ENCODE measurements at regions not wholly inside any gene's neighbourhood (a gene's known extent, or its start where the extent isn't known, plus 50 kb on each side); places are given as distances from the start of the nearest gene placed in this dataset.

DNA sequence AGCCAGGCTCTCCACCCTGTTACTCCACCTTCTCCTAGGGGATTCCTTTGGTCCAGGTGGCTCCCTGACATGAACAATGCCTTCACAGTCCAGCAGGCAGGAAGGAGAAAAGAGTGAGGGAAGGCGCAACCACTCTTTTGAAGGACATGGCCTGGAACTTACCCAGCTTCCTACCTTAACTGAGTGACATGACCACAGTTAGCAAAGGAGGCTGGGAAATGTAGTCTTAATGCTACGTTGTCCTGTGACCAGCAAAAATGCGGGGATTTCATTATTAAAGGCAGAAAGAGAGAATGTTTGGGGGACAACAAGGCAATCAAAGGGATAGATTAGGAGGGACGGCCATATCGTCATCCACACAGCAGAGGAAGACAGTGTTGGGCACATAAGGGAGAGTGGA is 100.3 kb upstream of the ERCC6L2 start:
- no peak overlapping the region; the same call in 1 of the 2 replicates for H4K5ac ChIP-seq (ENCODE audit: low read depth, low read length)
- H2BK120ac ChIP-seq (ENCODE audit: low read depth, low read length), result no peak overlapping the region
- no peak overlapping the region for H3K4me3 ChIP-seq (ENCODE audit: insufficient read depth, low read depth, low read length)
- CTCF ChIA-PET, result no interaction called here
- POLR2A ChIA-PET (ENCODE audit: unreplicated experiment), result no interaction called here
- no peak overlapping the region for H3K56ac ChIP-seq (ENCODE audit: extremely low read depth, insufficient read depth, low read length)
- no peak overlapping the region for H4K8ac ChIP-seq (ENCODE audit: low read depth in 2 of 2, low read length in 2 of 2)
- H3K27me3 ChIP-seq (ENCODE audit: control insufficient read depth, insufficient read depth, low read length), result peaks cover 24% of the 10 kb centered on the region
- ATAC-seq (ENCODE audit: low read depth) (no peak), DNase-seq (no peak)
- no peak overlapping the region for H3K4ac ChIP-seq (ENCODE audit: low read depth, low read length)
- H3K79me1 ChIP-seq (ENCODE audit: low read depth in 1 of 2, low read length in 2 of 2), result no peaks in the 10 kb centered on the region
- no peak overlapping the region for H3K23ac ChIP-seq (ENCODE audit: low read depth, low read length)
- H2BK20ac ChIP-seq (ENCODE audit: low read depth, low read length), result no peak overlapping the region
- no peaks in the 10 kb centered on the region for H3K36me3 ChIP-seq (ENCODE audit: control insufficient read depth, insufficient read depth, low read length)
- H3K27ac ChIP-seq (ENCODE audit: insufficient read depth, low read length), result no peak overlapping the region
- H3K4me1 ChIP-seq (ENCODE audit: control insufficient read depth, insufficient read depth, low read length), result peaks cover 30% of the 10 kb centered on the region
- intact Hi-C loops (cut with micrococcal nuclease), result no loop called here
- WGBS, 2 experiments (ENCODE audit: extremely low coverage in 2 of 2, insufficient read length in 1 of 2), result 90% methylated on average over 3 of the region's 5 CpGs; no CpG with 5 or more reads in 1 of the 2 experiments
- no peak overlapping the region for H3K4me2 ChIP-seq (ENCODE audit: low read depth, low read length)
- no peak overlapping the region for H2BK5ac ChIP-seq (ENCODE audit: low read depth, low read length, poor library complexity, severe bottlenecking)
- dilution Hi-C loops (cut with HindIII; ENCODE audit: low sequenced_read_pairs, unreplicated experiment), result no loop called here
- no peaks in the 10 kb centered on the region for H4K20me1 ChIP-seq (ENCODE audit: insufficient read depth, low read length)
- no peaks in the 10 kb centered on the region for H3K9me3 ChIP-seq (ENCODE audit: control insufficient read depth, insufficient read depth, low read length)
- peak overlapping the region; percentile 20; the same call in 1 of the 2 replicates for H3K18ac ChIP-seq (ENCODE audit: low read depth, low read length)
- H2AFZ ChIP-seq (replicated peaks; ENCODE audit: low read length, poor library complexity), result no peak overlapping the region
- no TSS peak for BruUV-seq (replicated peaks)
- in situ Hi-C loops (cut with MboI; ENCODE audit: low sequenced_read_pairs), result no loop called here
- TF ChIP-seq RFX5 (IDR thresholded peaks at IDR 0.05; ENCODE audit: low read depth, low read length) (no peak), MAZ (IDR thresholded peaks at IDR 0.05; ENCODE audit: borderline replicate concordance, low read depth, low read length) (no peak), CHD1 (IDR thresholded peaks at IDR 0.05; ENCODE audit: low read depth, low read length) (no peak), MAFK (IDR thresholded peaks at IDR 0.05; ENCODE audit: low read depth, low read length) (no peak), FOS (IDR thresholded peaks at IDR 0.05; ENCODE audit: low read depth, low read length) (no peak), POLR2A (IDR thresholded peaks at IDR 0.05; ENCODE audit: low read depth, low read length) (no peak), MXI1 (IDR thresholded peaks at IDR 0.05; ENCODE audit: borderline replicate concordance, low read depth, low read length) (no peak), SMC3 (IDR thresholded peaks at IDR 0.05; ENCODE audit: low read depth, low read length) (no peak), NFE2L2 (IDR thresholded peaks at IDR 0.05; ENCODE audit: low read depth, low read length) (no peak), BHLHE40 (IDR thresholded peaks at IDR 0.05; ENCODE audit: low read depth, low read length) (no peak)
- TF ChIP-seq, protein P1, sequence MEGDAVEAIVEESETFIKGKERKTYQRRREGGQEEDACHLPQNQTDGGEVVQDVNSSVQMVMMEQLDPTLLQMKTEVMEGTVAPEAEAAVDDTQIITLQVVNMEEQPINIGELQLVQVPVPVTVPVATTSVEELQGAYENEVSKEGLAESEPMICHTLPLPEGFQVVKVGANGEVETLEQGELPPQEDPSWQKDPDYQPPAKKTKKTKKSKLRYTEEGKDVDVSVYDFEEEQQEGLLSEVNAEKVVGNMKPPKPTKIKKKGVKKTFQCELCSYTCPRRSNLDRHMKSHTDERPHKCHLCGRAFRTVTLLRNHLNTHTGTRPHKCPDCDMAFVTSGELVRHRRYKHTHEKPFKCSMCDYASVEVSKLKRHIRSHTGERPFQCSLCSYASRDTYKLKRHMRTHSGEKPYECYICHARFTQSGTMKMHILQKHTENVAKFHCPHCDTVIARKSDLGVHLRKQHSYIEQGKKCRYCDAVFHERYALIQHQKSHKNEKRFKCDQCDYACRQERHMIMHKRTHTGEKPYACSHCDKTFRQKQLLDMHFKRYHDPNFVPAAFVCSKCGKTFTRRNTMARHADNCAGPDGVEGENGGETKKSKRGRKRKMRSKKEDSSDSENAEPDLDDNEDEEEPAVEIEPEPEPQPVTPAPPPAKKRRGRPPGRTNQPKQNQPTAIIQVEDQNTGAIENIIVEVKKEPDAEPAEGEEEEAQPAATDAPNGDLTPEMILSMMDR (conservative IDR thresholded peaks at IDR 0.05; ENCODE audit: low read depth, low read length), result no peak
- TF ChIP-seq, protein P2, sequence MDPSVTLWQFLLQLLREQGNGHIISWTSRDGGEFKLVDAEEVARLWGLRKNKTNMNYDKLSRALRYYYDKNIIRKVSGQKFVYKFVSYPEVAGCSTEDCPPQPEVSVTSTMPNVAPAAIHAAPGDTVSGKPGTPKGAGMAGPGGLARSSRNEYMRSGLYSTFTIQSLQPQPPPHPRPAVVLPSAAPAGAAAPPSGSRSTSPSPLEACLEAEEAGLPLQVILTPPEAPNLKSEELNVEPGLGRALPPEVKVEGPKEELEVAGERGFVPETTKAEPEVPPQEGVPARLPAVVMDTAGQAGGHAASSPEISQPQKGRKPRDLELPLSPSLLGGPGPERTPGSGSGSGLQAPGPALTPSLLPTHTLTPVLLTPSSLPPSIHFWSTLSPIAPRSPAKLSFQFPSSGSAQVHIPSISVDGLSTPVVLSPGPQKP (IDR thresholded peaks at IDR 0.05; ENCODE audit: borderline replicate concordance, low read depth, low read length), result no peak
- H3K14ac ChIP-seq (replicated peaks; ENCODE audit: low read depth, low read length), result no peak overlapping the region
- no peak overlapping the region for H3K9ac ChIP-seq (ENCODE audit: low read depth, low read length)
- H2BK15ac ChIP-seq (ENCODE audit: low read depth, low read length), result no peak overlapping the region
- H4K91ac ChIP-seq (ENCODE audit: insufficient read depth, low read depth, low read length), result no peak overlapping the region
- H2AK5ac ChIP-seq (ENCODE audit: low read depth, low read length), result peak overlapping the region; percentile 10; the same call in 1 of the 2 replicates
- no peak overlapping the region for H2AK9ac ChIP-seq (replicated peaks; ENCODE audit: low read depth, low read length, poor library complexity)
- no peaks in the 10 kb centered on the region for H3K9me1 ChIP-seq (ENCODE audit: insufficient read depth, low read length)
